GM12878 (cell line): ENCODE measurements at regions not wholly inside any gene's neighbourhood (a gene's known extent, or its start where the extent isn't known, plus 50 kb on each side); places are given as distances from the start of the nearest gene placed in this dataset.

ENCODE experiments used
- ATAC-seq: fragments of 200-7000 bp; cut with Tn5 transposase; 3 replicates; pipeline ENCODE4 v1.9.1; 2020; ENCODE audit warnings: mild to moderate bottlenecking, moderate library complexity
- BruUV-seq: library from RNA; stranded (reverse); fragments of 400-500 nt; replicated peaks from 2 replicates; lab custom pipeline; 2021; lab: Mats Ljungman, UMichigan
- CTCF ChIA-PET: fragments of 300-600 bp; sonication (Branson Sonifier 250); formaldehyde crosslinking; extraction: SDS; loops from one replicate; lab custom pipeline; 2021; ENCODE audit warnings: inconsistent platforms; lab: Yijun Ruan, JAX
- POLR2A ChIA-PET: fragments of 350-600 bp; formaldehyde crosslinking; extraction: SDS; loops from one replicate; lab custom pipeline; 2021; ENCODE audit warnings: inconsistent platforms; lab: Charles Lee
- RAD21 ChIA-PET: fragments of 300-600 bp; sonication (Branson Sonifier 250); formaldehyde crosslinking; loops from one replicate; lab custom pipeline; 2023; ENCODE audit warnings: antibody characterized with exemption; ENCODE audit not compliant: unreplicated experiment; lab: Charles Lee
- SMC1A ChIA-PET: fragments of 300-600 bp; sonication (Branson Sonifier 250); formaldehyde crosslinking; loops from one replicate; lab custom pipeline; 2023; ENCODE audit not compliant: unreplicated experiment, uncharacterized antibody; lab: Charles Lee
- DNase-seq: peaks from one replicate; pipeline ENCODE4 v3.0.0-alpha.2; 2011; ENCODE audit warnings: low read depth, low spot score
- FAIRE-seq: peaks from 3 replicates; lab custom pipeline; 2011; peaks lifted over from hg19 to GRCh38; lab: Jason Lieb, UNC
- H2AFZ ChIP-seq: 2 replicates; pipeline ENCODE4 v1.6.0; 2011; ENCODE audit warnings: low read depth, low read length, control low read depth; ENCODE audit not compliant: control insufficient read depth
- H3K27ac ChIP-seq: 2 replicates; pipeline ENCODE4 v1.5.1; 2011; ENCODE audit warnings: control low read depth; ENCODE audit not compliant: control insufficient read depth, insufficient read depth
- H3K27me3 ChIP-seq, 2 experiments: replicated peaks in 1 of 2; 2 replicates each; pipeline versions ENCODE4 v1.6.0 to v1.6.1; 2011; ENCODE audit warnings: low read length in 1 of 2; ENCODE audit not compliant: control insufficient read depth in 2 of 2, insufficient read depth in 2 of 2
- H3K36me3 ChIP-seq, 2 experiments: 2 replicates each; pipeline ENCODE4 v1.5.1; 2011; ENCODE audit warnings: low read length in 1 of 2; ENCODE audit not compliant: control insufficient read depth in 2 of 2, insufficient read depth in 2 of 2
- H3K4me1 ChIP-seq: 2 replicates; pipeline ENCODE4 v1.6.1; 2011; ENCODE audit warnings: mild to moderate bottlenecking, low read length, moderate library complexity, mixed read lengths; ENCODE audit not compliant: control insufficient read depth, insufficient read depth
- H3K4me2 ChIP-seq: 2 replicates; pipeline ENCODE4 v1.6.0; 2011; ENCODE audit warnings: control low read depth; ENCODE audit not compliant: control insufficient read depth, insufficient read depth
- H3K4me3 ChIP-seq: fragments of 200-600 bp; sonication (generic); 2 replicates; pipeline ENCODE4 v1.5.1; 2016
- H3K79me2 ChIP-seq: 2 replicates; pipeline ENCODE4 v1.6.0; 2011; ENCODE audit warnings: low read length; ENCODE audit not compliant: control insufficient read depth, insufficient read depth
- H3K9ac ChIP-seq: 2 replicates; pipeline ENCODE4 v1.8.0; 2011; ENCODE audit warnings: low read length, control low read depth, mixed read lengths; ENCODE audit not compliant: control insufficient read depth, insufficient read depth
- H3K9me3 ChIP-seq: replicated peaks from 3 replicates; pipeline ENCODE4 v1.5.1; 2011; ENCODE audit warnings: mild to moderate bottlenecking, low read length; ENCODE audit not compliant: control insufficient read depth, insufficient read depth
- H4K20me1 ChIP-seq: 2 replicates; pipeline ENCODE4 v1.6.0; 2011; ENCODE audit not compliant: control insufficient read depth, insufficient read depth
- BRCA1 ChIP-seq: IDR thresholded peaks from 2 replicates; pipeline ENCODE4 v1.6.1; 2011; ENCODE audit warnings: low read depth, low read length, improper control_type of control experiment
- IKZF2 ChIP-seq, 2 experiments: fragments of 450-650 bp; IDR thresholded peaks; 2 replicates each; pipeline ENCODE4 v1.6.1; 2017; ENCODE audit warnings: mild to moderate bottlenecking in 2 of 2, moderate library complexity in 2 of 2
- IRF4 ChIP-seq: IDR thresholded peaks from 2 replicates; pipeline ENCODE4 v1.6.1; 2011; ENCODE audit warnings: low read depth, low read length
- JUND ChIP-seq: IDR thresholded peaks from 2 replicates; pipeline ENCODE4 v1.6.1; 2012; ENCODE audit warnings: low read depth, mild to moderate bottlenecking, low read length, improper control_type of control experiment, moderate library complexity
- KDM1A ChIP-seq: fragments of 200-600 bp; sonication (generic); IDR thresholded peaks from 2 replicates; pipeline ENCODE4 v1.6.1; 2016; ENCODE audit warnings: borderline replicate concordance
- LARP7 ChIP-seq: fragments of 450-650 bp; IDR thresholded peaks from 2 replicates; pipeline ENCODE4 v1.6.1; 2017; ENCODE audit warnings: mild to moderate bottlenecking
- MEF2A ChIP-seq: IDR thresholded peaks from 2 replicates; pipeline ENCODE4 v1.6.1; 2011; ENCODE audit warnings: low read depth, mild to moderate bottlenecking, low read length, moderate library complexity; ENCODE audit not compliant: insufficient read depth
- MLLT1 ChIP-seq: fragments of 450-650 bp; IDR thresholded peaks from 2 replicates; pipeline ENCODE4 v1.6.1; 2016; ENCODE audit warnings: mild to moderate bottlenecking
- NKRF ChIP-seq: fragments of 450-650 bp; conservative IDR thresholded peaks from 2 replicates; pipeline ENCODE4 v1.6.1; 2017; ENCODE audit warnings: mild to moderate bottlenecking, moderate library complexity
- RBBP5 ChIP-seq: fragments of 200-600 bp; sonication (generic); conservative IDR thresholded peaks from 2 replicates; pipeline ENCODE4 v1.6.1; 2016
- SIN3A ChIP-seq: IDR thresholded peaks from 2 replicates; pipeline ENCODE4 v1.6.1; 2012; ENCODE audit warnings: low read depth, low read length, improper control_type of control experiment
- SP1 ChIP-seq: IDR thresholded peaks from one replicate; pipeline ENCODE4 v1.6.1; 2011; ENCODE audit warnings: low read depth, low read length
- SREBF1 ChIP-seq: IDR thresholded peaks from 2 replicates; pipeline ENCODE4 v1.6.1; 2012; ENCODE audit warnings: mild to moderate bottlenecking, low read length
- TCF12 ChIP-seq: IDR thresholded peaks from 2 replicates; pipeline ENCODE4 v1.6.1; 2011; ENCODE audit warnings: low read depth, mild to moderate bottlenecking, low read length
- TCF7 ChIP-seq: IDR thresholded peaks from 2 replicates; pipeline ENCODE4 v1.6.1; 2014; ENCODE audit warnings: antibody characterized with exemption, borderline replicate concordance
- ZBTB4 ChIP-seq: fragments of 450-650 bp; formaldehyde crosslinking; IDR thresholded peaks from 2 replicates; pipeline ENCODE4 v1.4.0; 2022; ENCODE audit warnings: mild to moderate bottlenecking, moderate library complexity
- in situ Hi-C: fragments of 300-500 bp; cut with MboI; formaldehyde crosslinking; loops from 9 replicates; pipeline ENCODE4 v1.14.3; 2018; ENCODE audit warnings: mixed read lengths
- intact Hi-C: fragments of 100-400 bp; cut with micrococcal nuclease; formaldehyde crosslinking; loops from one replicate; pipeline ENCODE4 v1.14.2; 2022; ENCODE audit not compliant: unreplicated experiment
- TF ChIP-seq, protein P1 (sequence below): fragments of 450-650 bp; IDR thresholded peaks from 2 replicates; pipeline ENCODE4 v1.6.1; 2014; ENCODE audit warnings: mild to moderate bottlenecking

DNA sequence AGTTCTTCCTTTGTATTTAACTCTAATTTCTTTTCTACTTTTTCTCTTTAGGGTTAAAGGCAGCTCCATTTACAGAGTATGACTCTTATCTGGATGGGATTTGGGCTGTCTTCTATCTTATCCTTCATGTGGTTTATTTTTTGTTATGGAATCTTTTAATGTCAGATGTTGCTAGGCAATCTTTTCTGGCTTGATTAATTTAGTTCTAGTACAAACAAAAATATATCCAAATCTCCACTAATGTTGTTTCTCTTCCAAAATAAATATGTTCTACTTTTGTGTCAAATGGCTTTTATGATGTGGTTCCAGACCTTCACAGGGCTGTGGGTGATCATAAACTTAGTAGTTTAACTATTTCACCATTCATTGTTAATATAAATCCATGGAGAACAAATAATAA lies 246.9 kb downstream of the AHR start:
- BruUV-seq, result no TSS peak
- Histone ChIP-seq H3K9ac (no peak overlapping the region), H3K9me3 (no peaks in the 10 kb centered on the region), H3K36me3 (no peaks in the 10 kb centered on the region), H2AFZ (no peak overlapping the region), H3K4me2 (no peak overlapping the region), H3K27me3 (no peaks in the 10 kb centered on the region), H4K20me1 (no peaks in the 10 kb centered on the region), H3K79me2 (no peaks in the 10 kb centered on the region), H3K27ac (no peak overlapping the region), H3K4me1 (no peaks in the 10 kb centered on the region)
- ATAC-seq (no peak), DNase-seq (no peak), FAIRE-seq (no peak)
- POLR2A ChIA-PET, result no interaction called here
- CTCF ChIA-PET, result no interaction called here
- in situ Hi-C loops, result no loop called here
- RAD21 ChIA-PET, result no interaction called here
- intact Hi-C loops, result loop anchor here (5.0 kb wide), 1 partner anchor 563 kb away; no protein-coding TSS in a partner anchor
- SMC1A ChIA-PET, result no interaction called here
- TF ChIP-seq IRF4 (no peak), RBBP5 (no peak), SREBF1 (no peak), SP1 (no peak), BRCA1 (no peak), KDM1A (no peak), TCF7 (no peak), SIN3A (no peak), JUND (no peak), TCF12 (no peak), ZBTB4 (CRISPR knock-in tag) (no peak), MLLT1 (no peak), IKZF2 (IDR thresholded peaks at IDR 0.05) (no peak), MEF2A (no peak), LARP7 (no peak), NKRF (no peak)
- TF ChIP-seq, protein P1, sequence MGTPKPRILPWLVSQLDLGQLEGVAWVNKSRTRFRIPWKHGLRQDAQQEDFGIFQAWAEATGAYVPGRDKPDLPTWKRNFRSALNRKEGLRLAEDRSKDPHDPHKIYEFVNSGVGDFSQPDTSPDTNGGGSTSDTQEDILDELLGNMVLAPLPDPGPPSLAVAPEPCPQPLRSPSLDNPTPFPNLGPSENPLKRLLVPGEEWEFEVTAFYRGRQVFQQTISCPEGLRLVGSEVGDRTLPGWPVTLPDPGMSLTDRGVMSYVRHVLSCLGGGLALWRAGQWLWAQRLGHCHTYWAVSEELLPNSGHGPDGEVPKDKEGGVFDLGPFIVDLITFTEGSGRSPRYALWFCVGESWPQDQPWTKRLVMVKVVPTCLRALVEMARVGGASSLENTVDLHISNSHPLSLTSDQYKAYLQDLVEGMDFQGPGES, result no peak
- TF ChIP-seq, all 136 proteins: peak for 0
- no peak overlapping the region for H3K4me3 ChIP-seq
